ENCODE measurements at regions not wholly inside any gene's neighbourhood (a gene's known extent, or its start where the extent isn't known, plus 50 kb on each side); places are given as distances from the start of the nearest gene placed in this dataset.

GRCh38 chr7:156236181-156236889 is 404.2 kb upstream of the RNF32 start:
- TF ChIP-seq CTCF (IDR thresholded peaks at IDR 0.05; ENCODE audit: extremely low read depth in 1 of 2, insufficient read depth in 1 of 2, low read depth in 1 of 2, low read length in 2 of 2): no peak
- no peak for TF ChIP-seq MYC (IDR thresholded peaks at IDR 0.05; ENCODE audit: low read depth, low read length)
- no peak for TF ChIP-seq POLR2AphosphoS5 (IDR thresholded peaks at IDR 0.05; ENCODE audit: insufficient read depth, low read depth, low read length)
- no peak for TF ChIP-seq MAX (IDR thresholded peaks at IDR 0.05; ENCODE audit: insufficient read depth, insufficient read length)
- no peak for TF ChIP-seq POLR2A (IDR thresholded peaks at IDR 0.05; ENCODE audit: low read depth, low read length)
